Mammary epithelial cell (primary cell): ENCODE measurements at regions not wholly inside any gene's neighbourhood (a gene's known extent, or its start where the extent isn't known, plus 50 kb on each side); places are given as distances from the start of the nearest gene placed in this dataset.

Experiments
- CTCF ChIP-seq, 2 donors: IDR thresholded peaks in 1 of 2; conservative IDR thresholded peaks in 1 of 2; 2 replicates each; pipeline ENCODE4 v1.5.1; 2011 to 2012; ENCODE audit warnings: inconsistent platforms in 2 of 2, low read length in 2 of 2, mild to moderate bottlenecking in 2 of 2, control low read depth in 1 of 2, low read depth in 1 of 2; ENCODE audit not compliant: insufficient read depth in 1 of 2; ENCODE audit errors: extremely low read depth in 1 of 2
- EZH2 ChIP-seq: IDR thresholded peaks from 2 replicates; pipeline ENCODE4 v1.6.1; 2012; ENCODE audit warnings: low read length, inconsistent platforms, borderline replicate concordance

DNA sequence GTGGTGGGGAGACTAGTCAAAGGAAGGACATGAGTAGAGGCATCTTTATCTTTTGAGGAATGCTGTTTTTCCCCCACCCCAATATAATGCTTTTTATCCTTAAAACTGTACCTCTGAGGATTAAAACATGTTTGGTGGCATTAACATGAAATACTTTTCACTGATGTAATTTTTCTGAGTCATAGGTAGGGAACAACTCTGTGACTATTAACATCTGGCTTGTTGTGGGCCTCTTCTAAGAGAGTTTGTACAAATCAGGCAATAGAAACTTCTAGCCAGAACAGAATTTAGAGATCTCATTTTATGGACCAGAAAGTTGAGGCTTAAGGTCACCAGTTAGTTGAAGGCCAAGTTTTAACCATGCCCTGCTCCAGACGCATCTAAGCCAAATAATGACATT, 207.6 kb downstream of the SOX3 start:
- TF ChIP-seq CTCF (conservative IDR thresholded peaks at IDR 0.05 in 1 of 2, IDR thresholded peaks at IDR 0.05 in 1 of 2; ENCODE audit: extremely low read depth in 1 of 2, insufficient read depth in 1 of 2, low read depth in 1 of 2, low read length in 2 of 2) (no peak), EZH2 (no peak)
